SK-N-SH treated with all-trans-retinoic acid at 6 μM for 48 hours (cell line): ENCODE measurements at regions not wholly inside any gene's neighbourhood (a gene's known extent, or its start where the extent isn't known, plus 50 kb on each side); places are given as distances from the start of the nearest gene placed in this dataset.

Experiments
- ATAC-seq: fragments of 200-7000 bp; cut with Tn5 transposase; 3 replicates; pipeline ENCODE4 v1.9.1; 2020; ENCODE audit warnings: mild to moderate bottlenecking, moderate library complexity
- ARNTL ChIP-seq: fragments of 450-650 bp; formaldehyde crosslinking; IDR thresholded peaks from 2 replicates; pipeline ENCODE4 v1.5.0; 2020; ENCODE audit warnings: low read depth, mild to moderate bottlenecking, moderate library complexity, borderline replicate concordance
- CREB5 ChIP-seq: fragments of 250-450 bp; sonication (Bioruptor Pico); IDR thresholded peaks from 2 replicates; pipeline ENCODE4 v1.5.1; 2020; ENCODE audit warnings: low read depth, mild to moderate bottlenecking, moderate library complexity
- CSDC2 ChIP-seq: fragments of 250-450 bp; sonication (Bioruptor Pico); IDR thresholded peaks from 2 replicates; pipeline ENCODE4 v1.5.0; 2020; ENCODE audit warnings: mild to moderate bottlenecking, moderate library complexity
- CSRNP3 ChIP-seq: fragments of 250-450 bp; sonication (Bioruptor Pico); IDR thresholded peaks from 2 replicates; pipeline ENCODE4 v1.5.1; 2021; ENCODE audit warnings: mild to moderate bottlenecking, moderate library complexity
- ESRRG ChIP-seq: fragments of 250-450 bp; sonication (Bioruptor Pico); IDR thresholded peaks from 2 replicates; pipeline ENCODE4 v1.6.1; 2021; ENCODE audit warnings: mild to moderate bottlenecking
- OSR1 ChIP-seq: fragments of 250-450 bp; sonication (Bioruptor Pico); IDR thresholded peaks from 2 replicates; pipeline ENCODE4 v1.8.0; 2022; ENCODE audit warnings: moderate library complexity, mild to moderate bottlenecking, inconsistent platforms
- PATZ1 ChIP-seq: fragments of 250-450 bp; sonication (Bioruptor Pico); IDR thresholded peaks from 2 replicates; pipeline ENCODE4 v1.8.0; 2020; ENCODE audit warnings: mild to moderate bottlenecking, moderate library complexity, borderline replicate concordance
- PPARA ChIP-seq: fragments of 250-450 bp; sonication (Bioruptor Pico); IDR thresholded peaks from 2 replicates; pipeline ENCODE4 v1.5.0; 2020; ENCODE audit warnings: mild to moderate bottlenecking, borderline replicate concordance
- RARB ChIP-seq: fragments of 250-450 bp; sonication (Bioruptor Pico); IDR thresholded peaks from 2 replicates; pipeline ENCODE4 v1.8.0; 2021; ENCODE audit warnings: mild to moderate bottlenecking, moderate library complexity
- TCF4 ChIP-seq: fragments of 250-450 bp; sonication (Bioruptor Pico); IDR thresholded peaks from 2 replicates; pipeline ENCODE4 v1.8.0; 2021; ENCODE audit warnings: mild to moderate bottlenecking, moderate library complexity, borderline replicate concordance
- TOX ChIP-seq: fragments of 250-450 bp; sonication (Bioruptor Pico); IDR thresholded peaks from 2 replicates; pipeline ENCODE4 v1.8.0; 2021; ENCODE audit warnings: mild to moderate bottlenecking, moderate library complexity, borderline replicate concordance
- TSHZ2 ChIP-seq: fragments of 250-450 bp; sonication (Bioruptor Pico); IDR thresholded peaks from 2 replicates; pipeline ENCODE4 v1.5.0; 2020; ENCODE audit warnings: mild to moderate bottlenecking, moderate library complexity
- ZC3H10 ChIP-seq: fragments of 250-450 bp; sonication (Bioruptor Pico); IDR thresholded peaks from 2 replicates; pipeline ENCODE4 v1.5.1; 2021; ENCODE audit warnings: mild to moderate bottlenecking, moderate library complexity
- ZFP3 ChIP-seq: fragments of 250-450 bp; sonication (Bioruptor Pico); IDR thresholded peaks from 2 replicates; pipeline ENCODE4 v1.5.0; 2020; ENCODE audit warnings: mild to moderate bottlenecking, moderate library complexity
- ZFP30 ChIP-seq: fragments of 450-650 bp; formaldehyde crosslinking; IDR thresholded peaks from 2 replicates; pipeline ENCODE4 v1.5.0; 2022; ENCODE audit warnings: mild to moderate bottlenecking, moderate library complexity
- ZNF70 ChIP-seq: fragments of 450-650 bp; formaldehyde crosslinking; IDR thresholded peaks from 2 replicates; pipeline ENCODE4 v1.5.0; 2020; ENCODE audit warnings: mild to moderate bottlenecking, moderate library complexity
- ZNF8 ChIP-seq: fragments of 450-650 bp; formaldehyde crosslinking; IDR thresholded peaks from 2 replicates; pipeline ENCODE4 v1.5.0; 2020; ENCODE audit warnings: mild to moderate bottlenecking, moderate library complexity

GRCh38 chr12:89183985-89184435 is 168.3 kb downstream of the DUSP6 start (continued):
- TF ChIP-seq PATZ1: no peak
- no peak for TF ChIP-seq TSHZ2

GRCh38 chr12:89181271-89181920 is 170.9 kb downstream of the DUSP6 start:
- TF ChIP-seq CSDC2 (CRISPR knock-in tag) (no peak), RARB (CRISPR knock-in tag) (no peak), TOX (CRISPR knock-in tag) (no peak), PATZ1 (no peak), ZFP30 (CRISPR knock-in tag) (no peak), TSHZ2 (no peak)
- ATAC-seq: no peak

GRCh38 chr12:89180496-89180895 is 171.8 kb downstream of the DUSP6 start:
- no peak for ATAC-seq

More at GRCh38 chr12:89180496-89180895, 171.8 kb downstream of the DUSP6 start:
- no peak for TF ChIP-seq PATZ1
- TF ChIP-seq ESRRG (CRISPR knock-in tag): no peak
- TF ChIP-seq TSHZ2: no peak
- no peak for TF ChIP-seq CSRNP3 (CRISPR knock-in tag)
- TF ChIP-seq ZFP3 (CRISPR knock-in tag): no peak
- TF ChIP-seq ARNTL: no peak
- TF ChIP-seq PPARA: no peak
- TF ChIP-seq OSR1 (CRISPR knock-in tag): no peak
- no peak for TF ChIP-seq ZC3H10 (CRISPR knock-in tag)
- no peak for TF ChIP-seq RARB (CRISPR knock-in tag)
- no peak for TF ChIP-seq ZNF8 (CRISPR knock-in tag)
- no peak for TF ChIP-seq CREB5
- no peak for TF ChIP-seq ZNF70 (CRISPR knock-in tag)
- TF ChIP-seq CSDC2 (CRISPR knock-in tag): no peak
- TF ChIP-seq TCF4: no peak
- TF ChIP-seq, all 23 proteins: peak for 0
